AG09309 (cell line): ENCODE measurements at regions not wholly inside any gene's neighbourhood (a gene's known extent, or its start where the extent isn't known, plus 50 kb on each side); places are given as distances from the start of the nearest gene placed in this dataset.

Experiments used
- DNase-seq: peaks from one replicate; pipeline ENCODE4 v3.0.0-alpha.2; 2010; ENCODE audit warnings: low read depth
- H3K4me3 ChIP-seq: 2 replicates; pipeline ENCODE4 v1.5.1; 2011; ENCODE audit warnings: mild to moderate bottlenecking, low read depth, low read length, moderate library complexity; ENCODE audit not compliant: control insufficient read depth
- CTCF ChIP-seq: IDR thresholded peaks from 2 replicates; pipeline ENCODE4 v1.5.1; 2011; ENCODE audit warnings: mild to moderate bottlenecking, low read depth, low read length, inconsistent platforms; ENCODE audit not compliant: insufficient read depth, control insufficient read depth; ENCODE audit errors: missing control alignments

DNA sequence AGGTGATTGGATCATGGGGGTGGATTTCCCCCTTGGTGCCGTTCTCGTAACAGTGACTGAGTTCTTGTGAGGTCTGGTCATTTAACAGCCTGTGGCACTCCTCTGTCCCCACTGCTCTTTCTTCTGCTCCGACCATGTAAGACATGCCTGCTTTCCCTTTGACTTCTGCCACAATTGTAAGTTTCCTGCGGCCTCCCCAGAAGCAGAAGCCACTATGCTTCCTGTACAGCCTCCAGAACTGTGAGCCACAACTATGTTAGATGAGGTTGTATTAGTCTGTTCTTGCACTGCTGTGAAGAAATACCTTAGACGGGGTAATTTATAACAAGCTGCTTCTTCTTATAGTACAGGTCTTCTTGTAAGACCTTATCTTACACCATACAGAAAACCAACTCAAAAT, 241.7 kb upstream of the KLF14 start:
- DNase-seq, result no peak
- no peak overlapping the region for H3K4me3 ChIP-seq
- TF ChIP-seq CTCF, result no peak

- no peak overlapping the region for H3K4me3 ChIP-seq
- peak; percentile 73 for TF ChIP-seq CTCF
- DNase-seq, result no peak
These were observed 248.2 kb upstream of the KLF14 start for GRCh38 chr7:130982160-130982638.

- no peak for DNase-seq
- no peak for TF ChIP-seq CTCF
- H3K4me3 ChIP-seq, result no peak overlapping the region
These were observed 248.6 kb upstream of the KLF14 start for GRCh38 chr7:130982651-130983050.

DNA sequence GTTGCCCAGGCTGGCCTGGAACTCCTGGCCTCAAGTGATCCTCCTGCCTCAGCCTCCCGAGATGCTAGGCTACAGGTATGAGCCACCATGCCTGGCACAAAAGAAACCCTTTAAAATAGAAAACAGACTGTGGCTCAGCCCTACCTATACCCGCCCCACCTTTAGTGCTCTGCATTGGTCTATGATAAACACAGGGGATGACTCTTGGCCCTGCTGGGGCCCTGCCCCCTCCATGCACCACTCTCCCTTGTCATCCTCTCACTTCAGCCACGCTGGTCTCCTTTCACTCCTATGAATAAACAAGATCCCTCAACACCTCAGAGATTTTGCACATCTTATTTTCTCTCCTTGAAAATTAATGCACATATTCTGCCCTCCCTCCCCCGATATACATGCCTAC, 251.4 kb upstream of the KLF14 start:
- no peak for TF ChIP-seq CTCF
- DNase-seq, result no peak
- no peak overlapping the region for H3K4me3 ChIP-seq

GRCh38 chr7:130986261-130986690, 252.3 kb upstream of the KLF14 start:
- TF ChIP-seq CTCF, result no peak
- DNase-seq, result no peak

DNA sequence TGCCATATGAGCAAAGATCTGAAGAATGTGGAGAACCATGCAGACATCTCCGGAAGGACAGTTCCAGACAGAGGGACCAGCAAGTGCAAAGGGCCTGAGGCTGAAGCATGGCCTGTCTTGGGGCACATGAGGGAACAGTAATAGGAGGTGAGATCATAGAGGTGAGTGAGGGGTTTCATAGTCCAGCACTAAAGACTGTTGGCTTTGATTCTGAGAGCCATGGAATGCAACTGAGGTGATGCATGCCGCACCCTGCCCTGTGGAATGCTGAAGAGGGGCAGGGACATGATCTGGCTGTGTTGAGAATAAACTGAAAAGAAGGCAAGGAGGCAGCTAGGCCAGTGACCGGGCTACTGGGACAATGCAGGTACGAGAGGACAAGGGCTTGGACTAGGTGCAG, 253.1 kb upstream of the KLF14 start:
- no peak overlapping the region for H3K4me3 ChIP-seq
- DNase-seq, result no peak
- no peak for TF ChIP-seq CTCF

More at GRCh38 chr7:130986261-130986690, 252.3 kb upstream of the KLF14 start:
- H3K4me3 ChIP-seq, result no peak overlapping the region

GRCh38 chr7:130988443-130988842, 254.4 kb upstream of the KLF14 start:
- no peak for TF ChIP-seq CTCF
- no peak for DNase-seq

More at GRCh38 chr7:130988443-130988842, 254.4 kb upstream of the KLF14 start:
- no peak overlapping the region for H3K4me3 ChIP-seq
